Cardiac fibroblast (primary cell): ENCODE measurements at regions not wholly inside any gene's neighbourhood (a gene's known extent, or its start where the extent isn't known, plus 50 kb on each side); places are given as distances from the start of the nearest gene placed in this dataset.
A peak's percentile ranks its signal among the peaks of the same experiment; 100 is the strongest.

Experiments
- DNase-seq, 2 donors: peaks; one replicate each; pipeline versions ENCODE4 v3.0.0 to v3.0.0-alpha.2; 2010; ENCODE audit warnings: low read depth in 2 of 2
- H3K4me3 ChIP-seq, 2 donors: replicated peaks in 1 of 2; 1 replicate in 1 of 2; 2 replicates in 1 of 2; pipeline ENCODE4 v1.5.1; 2011; ENCODE audit warnings: low read depth in 2 of 2, low read length in 2 of 2, mild to moderate bottlenecking in 2 of 2, moderate library complexity in 1 of 2
- CTCF ChIP-seq: IDR thresholded peaks from one replicate; pipeline ENCODE4 v1.5.1; 2011; ENCODE audit warnings: low read depth, mild to moderate bottlenecking, low read length, inconsistent platforms

GRCh38 chrX:7247346-7247745, 99.4 kb upstream of the PUDP start:
- H3K4me3 ChIP-seq = no peak overlapping the region
- TF ChIP-seq CTCF = no peak
- no peak for DNase-seq

GRCh38 chrX:7244405-7244804, 96.5 kb upstream of the PUDP start:
- no peak overlapping the region for H3K4me3 ChIP-seq
- TF ChIP-seq CTCF = no peak
- no peak for DNase-seq

GRCh38 chrX:7242613-7243012, 94.7 kb upstream of the PUDP start:
- no peak for DNase-seq
- TF ChIP-seq CTCF = no peak
- no peak overlapping the region for H3K4me3 ChIP-seq

GRCh38 chrX:7240929-7241328, 93.0 kb upstream of the PUDP start:
- TF ChIP-seq CTCF = no peak
- H3K4me3 ChIP-seq = no peak overlapping the region
- no peak for DNase-seq

GRCh38 chrX:7235071-7235470, 87.1 kb upstream of the PUDP start:
- no peak for TF ChIP-seq CTCF
- no peak overlapping the region for H3K4me3 ChIP-seq
- no peak for DNase-seq

GRCh38 chrX:7233580-7234406, 85.8 kb upstream of the PUDP start:
- H3K4me3 ChIP-seq = no peak overlapping the region
- DNase-seq = peak; percentile 0 to 1
- no peak for TF ChIP-seq CTCF

- H3K4me3 ChIP-seq = no peak overlapping the region
- no peak for TF ChIP-seq CTCF
Observed at GRCh38 chrX:7228226-7228625, 80.3 kb upstream of the PUDP start.

More at GRCh38 chrX:7228226-7228625, 80.3 kb upstream of the PUDP start:
- no peak for DNase-seq
